ENCODE measurements at regions not wholly inside any gene's neighbourhood (a gene's known extent, or its start where the extent isn't known, plus 50 kb on each side); places are given as distances from the start of the nearest gene placed in this dataset.

DNA sequence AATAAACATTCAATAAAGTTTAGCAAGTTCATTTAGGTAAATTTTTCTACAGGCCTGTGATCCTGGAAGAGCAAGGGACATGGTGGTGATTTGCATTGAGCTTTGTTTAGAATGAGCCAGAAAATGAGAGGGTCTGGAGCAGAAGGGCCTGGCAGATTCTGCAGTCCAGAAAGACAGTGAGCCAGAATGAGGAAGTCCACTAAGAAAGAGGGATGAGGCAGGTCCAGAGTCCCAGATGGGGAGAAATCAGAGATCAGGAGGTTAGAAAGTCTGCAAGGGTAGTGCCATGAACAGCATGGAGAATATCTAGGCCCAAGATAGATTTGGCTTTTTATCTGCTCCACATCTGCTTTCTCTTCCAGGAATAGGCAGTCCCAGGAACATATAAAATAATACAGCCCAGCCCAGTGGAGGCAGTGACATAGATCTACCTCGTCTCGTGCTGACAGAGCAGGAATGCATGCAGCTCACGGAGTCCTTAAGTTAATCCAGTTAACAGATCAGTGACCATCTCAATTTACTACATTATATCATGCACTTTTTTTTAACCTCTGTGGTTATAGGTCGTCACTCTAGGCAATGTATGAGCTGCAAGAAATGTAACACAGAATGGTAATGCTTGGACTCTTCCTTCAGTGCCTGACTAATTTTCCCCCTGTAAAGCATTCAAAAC lies 429.0 kb downstream of the SUCLG1 start:
- TF ChIP-seq, protein P1, sequence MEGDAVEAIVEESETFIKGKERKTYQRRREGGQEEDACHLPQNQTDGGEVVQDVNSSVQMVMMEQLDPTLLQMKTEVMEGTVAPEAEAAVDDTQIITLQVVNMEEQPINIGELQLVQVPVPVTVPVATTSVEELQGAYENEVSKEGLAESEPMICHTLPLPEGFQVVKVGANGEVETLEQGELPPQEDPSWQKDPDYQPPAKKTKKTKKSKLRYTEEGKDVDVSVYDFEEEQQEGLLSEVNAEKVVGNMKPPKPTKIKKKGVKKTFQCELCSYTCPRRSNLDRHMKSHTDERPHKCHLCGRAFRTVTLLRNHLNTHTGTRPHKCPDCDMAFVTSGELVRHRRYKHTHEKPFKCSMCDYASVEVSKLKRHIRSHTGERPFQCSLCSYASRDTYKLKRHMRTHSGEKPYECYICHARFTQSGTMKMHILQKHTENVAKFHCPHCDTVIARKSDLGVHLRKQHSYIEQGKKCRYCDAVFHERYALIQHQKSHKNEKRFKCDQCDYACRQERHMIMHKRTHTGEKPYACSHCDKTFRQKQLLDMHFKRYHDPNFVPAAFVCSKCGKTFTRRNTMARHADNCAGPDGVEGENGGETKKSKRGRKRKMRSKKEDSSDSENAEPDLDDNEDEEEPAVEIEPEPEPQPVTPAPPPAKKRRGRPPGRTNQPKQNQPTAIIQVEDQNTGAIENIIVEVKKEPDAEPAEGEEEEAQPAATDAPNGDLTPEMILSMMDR (IDR thresholded peaks at IDR 0.05; ENCODE audit: low read depth, low read length) = no peak
- H3K4me3 ChIP-seq (ENCODE audit: low read depth, low read length) = no peak overlapping the region
- in situ Hi-C loops (cut with HindIII; ENCODE audit: low sequenced_read_pairs) = no loop called here
- DNase-seq (ENCODE audit: low read depth, low spot score) = no peak

DNA sequence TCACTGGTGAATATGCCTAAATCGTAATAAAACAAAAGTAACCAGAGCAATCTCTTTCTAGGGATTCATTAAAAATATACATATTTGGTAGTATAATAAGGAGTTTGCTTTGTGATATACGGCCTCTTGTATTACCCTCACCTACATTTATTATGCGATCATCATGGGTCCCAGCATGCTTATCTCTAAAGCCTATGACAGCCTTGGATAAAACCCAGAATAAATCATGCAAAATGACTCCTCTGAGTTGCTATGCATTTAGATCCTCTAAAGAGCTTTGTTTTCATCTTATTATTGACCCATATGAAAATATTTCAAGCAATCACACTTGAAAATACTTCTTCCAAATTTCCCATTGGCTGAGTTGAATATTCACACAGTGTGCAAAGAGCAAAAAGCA lies 432.3 kb downstream of the SUCLG1 start:
- in situ Hi-C loops (cut with HindIII; ENCODE audit: low sequenced_read_pairs) = no loop called here
- no peak for DNase-seq (ENCODE audit: low read depth, low spot score)
- H3K4me3 ChIP-seq (ENCODE audit: low read depth, low read length) = no peak overlapping the region
- TF ChIP-seq, protein P1 (IDR thresholded peaks at IDR 0.05; ENCODE audit: low read depth, low read length) = no peak

GRCh38 chr2:84022810-84023431 lies 436.2 kb downstream of the SUCLG1 start:
- DNase-seq (ENCODE audit: low read depth, low spot score) = peak; percentile 23
- no peak overlapping the region for H3K4me3 ChIP-seq (ENCODE audit: low read depth, low read length)
- in situ Hi-C loops (cut with HindIII; ENCODE audit: low sequenced_read_pairs) = no loop called here
- TF ChIP-seq, protein P1 (IDR thresholded peaks at IDR 0.05; ENCODE audit: low read depth, low read length) = peak; percentile 53

GRCh38 chr2:84017010-84017409 lies 442.1 kb downstream of the SUCLG1 start:
- no peak overlapping the region for H3K4me3 ChIP-seq (ENCODE audit: low read depth, low read length)
- TF ChIP-seq, protein P1 (IDR thresholded peaks at IDR 0.05; ENCODE audit: low read depth, low read length) = no peak
- no peak for DNase-seq (ENCODE audit: low read depth, low spot score)
- in situ Hi-C loops (cut with HindIII; ENCODE audit: low sequenced_read_pairs) = no loop called here

- in situ Hi-C loops (cut with HindIII; ENCODE audit: low sequenced_read_pairs) = no loop called here
- no peak overlapping the region for H3K4me3 ChIP-seq (ENCODE audit: low read depth, low read length)
- DNase-seq (ENCODE audit: low read depth, low spot score) = no peak
- TF ChIP-seq, protein P1 (IDR thresholded peaks at IDR 0.05; ENCODE audit: low read depth, low read length) = no peak
These were observed 442.9 kb downstream of the SUCLG1 start for GRCh38 chr2:84016183-84016582.

- H3K4me3 ChIP-seq (ENCODE audit: low read depth, low read length) = no peak overlapping the region
- DNase-seq (ENCODE audit: low read depth, low spot score) = no peak
- in situ Hi-C loops (cut with HindIII; ENCODE audit: low sequenced_read_pairs) = no loop called here
- TF ChIP-seq, protein P1 (IDR thresholded peaks at IDR 0.05; ENCODE audit: low read depth, low read length) = no peak
These were observed 461.2 kb downstream of the SUCLG1 start for GRCh38 chr2:83997889-83998288.

All from astrocyte of the spinal cord (primary cell).